GM23338 (cell line): ENCODE measurements at regions not wholly inside any gene's neighbourhood (a gene's known extent, or its start where the extent isn't known, plus 50 kb on each side); places are given as distances from the start of the nearest gene placed in this dataset.

ENCODE experiments used
- ATAC-seq: fragments of 200-7000 bp; cut with Tn5 transposase; 3 replicates; pipeline ENCODE4 v1.9.1; 2020
- DNase-seq: peaks from one replicate; pipeline ENCODE4 v3.0.0-alpha.2; 2015; ENCODE audit warnings: low spot score
- H2AFZ ChIP-seq: fragments of 200-600 bp; sonication (generic); 2 replicates; pipeline ENCODE4 v1.8.0; 2016; ENCODE audit warnings: antibody characterized with exemption, mild to moderate bottlenecking, moderate library complexity
- H3F3A ChIP-seq: fragments of 200-600 bp; sonication (generic); replicated peaks from 2 replicates; pipeline ENCODE4 v1.8.0; 2017; ENCODE audit warnings: antibody characterized with exemption, mixed run types, low read depth
- H3K27ac ChIP-seq: fragments of 200-600 bp; sonication (generic); 2 replicates; pipeline ENCODE4 v1.6.1; 2016; ENCODE audit warnings: low read depth
- H3K27me3 ChIP-seq: fragments of 200-600 bp; sonication (generic); 2 replicates; pipeline ENCODE4 v1.8.0; 2016; ENCODE audit warnings: mild to moderate bottlenecking, mixed run types, moderate library complexity; ENCODE audit not compliant: insufficient read depth
- H3K36me3 ChIP-seq: fragments of 200-600 bp; sonication (generic); 2 replicates; pipeline ENCODE4 v1.8.0; 2016; ENCODE audit warnings: mild to moderate bottlenecking; ENCODE audit not compliant: insufficient read depth
- H3K4me1 ChIP-seq: fragments of 200-600 bp; sonication (generic); 2 replicates; pipeline ENCODE4 v1.8.0; 2016; ENCODE audit warnings: mild to moderate bottlenecking, moderate library complexity; ENCODE audit not compliant: insufficient read depth
- H3K4me2 ChIP-seq: fragments of 200-600 bp; sonication (generic); 2 replicates; pipeline ENCODE4 v1.7.1; 2017; ENCODE audit warnings: mixed run types
- H3K4me3 ChIP-seq: fragments of 200-600 bp; sonication (generic); 2 replicates; pipeline ENCODE4 v1.6.1; 2016; ENCODE audit warnings: mixed run types
- H3K79me2 ChIP-seq: fragments of 200-600 bp; sonication (generic); replicated peaks from 2 replicates; pipeline ENCODE4 v1.8.0; 2017; ENCODE audit warnings: mild to moderate bottlenecking; ENCODE audit not compliant: insufficient read depth
- H3K9me2 ChIP-seq: fragments of 200-600 bp; sonication (generic); 2 replicates; pipeline ENCODE4 v1.8.0; 2017; ENCODE audit not compliant: insufficient read depth
- H4K20me1 ChIP-seq: fragments of 200-600 bp; sonication (generic); replicated peaks from 2 replicates; pipeline ENCODE4 v1.8.0; 2017; ENCODE audit warnings: mild to moderate bottlenecking; ENCODE audit not compliant: insufficient read depth
- H3K27ac Mint-ChIP-seq: 2 replicates; pipeline ENCODE4 v1.8.0; 2020; ENCODE audit warnings: inconsistent platforms, mild to moderate bottlenecking, moderate library complexity, mixed read lengths
- H3K27me3 Mint-ChIP-seq: 3 replicates; pipeline ENCODE4 v1.8.0; 2022; ENCODE audit warnings: low read depth, mild to moderate bottlenecking, moderate library complexity, mixed read lengths, inconsistent platforms; ENCODE audit not compliant: insufficient read depth, poor library complexity
- H3K36me3 Mint-ChIP-seq: 3 replicates; pipeline ENCODE4 v1.8.0; 2021; ENCODE audit warnings: low read depth, mild to moderate bottlenecking, inconsistent platforms, moderate library complexity, mixed read lengths
- H3K4me1 Mint-ChIP-seq: 3 replicates; pipeline ENCODE4 v1.8.0; 2020; ENCODE audit warnings: mild to moderate bottlenecking, inconsistent platforms, mixed read lengths
- H3K4me3 Mint-ChIP-seq: 3 replicates; pipeline ENCODE4 v1.8.0; 2021; ENCODE audit warnings: moderate library complexity, mild to moderate bottlenecking, inconsistent platforms, mixed read lengths
- H3K9me3 Mint-ChIP-seq: 3 replicates; pipeline ENCODE4 v1.8.0; 2020; ENCODE audit warnings: moderate library complexity, mild to moderate bottlenecking, inconsistent platforms, mixed read lengths
- CTCF ChIP-seq, 2 experiments: fragments of 200-600 bp in 1 of 2; sonication (generic) in 1 of 2; conservative IDR thresholded peaks; 2 replicates each; pipeline versions ENCODE4 v1.5.1 to v1.6.1; 2016 to 2017; ENCODE audit warnings: antibody characterized with exemption in 2 of 2, low read depth in 2 of 2, mild to moderate bottlenecking in 2 of 2, moderate library complexity in 1 of 2
- EZH2 ChIP-seq: fragments of 200-600 bp; sonication (generic); IDR thresholded peaks from one replicate; pipeline ENCODE4 v1.8.0; 2017; ENCODE audit warnings: antibody characterized with exemption, mild to moderate bottlenecking, low read depth; ENCODE audit not compliant: unreplicated experiment
- REST ChIP-seq: IDR thresholded peaks from one replicate; pipeline ENCODE4 v1.6.1; 2018; ENCODE audit warnings: antibody characterized with exemption; ENCODE audit not compliant: unreplicated experiment
- STAT1 ChIP-seq: IDR thresholded peaks from one replicate; pipeline ENCODE4 v1.6.1; 2016; ENCODE audit warnings: antibody characterized with exemption; ENCODE audit not compliant: unreplicated experiment
- ZNF462 ChIP-seq: fragments of 250-450 bp; sonication (Bioruptor Pico); IDR thresholded peaks from 2 replicates; pipeline ENCODE4 v1.5.0; 2020; ENCODE audit warnings: mild to moderate bottlenecking, moderate library complexity
- TF ChIP-seq, protein P1 (sequence below): IDR thresholded peaks from 2 replicates; pipeline ENCODE4 v1.6.1; 2016; ENCODE audit warnings: antibody characterized with exemption

DNA sequence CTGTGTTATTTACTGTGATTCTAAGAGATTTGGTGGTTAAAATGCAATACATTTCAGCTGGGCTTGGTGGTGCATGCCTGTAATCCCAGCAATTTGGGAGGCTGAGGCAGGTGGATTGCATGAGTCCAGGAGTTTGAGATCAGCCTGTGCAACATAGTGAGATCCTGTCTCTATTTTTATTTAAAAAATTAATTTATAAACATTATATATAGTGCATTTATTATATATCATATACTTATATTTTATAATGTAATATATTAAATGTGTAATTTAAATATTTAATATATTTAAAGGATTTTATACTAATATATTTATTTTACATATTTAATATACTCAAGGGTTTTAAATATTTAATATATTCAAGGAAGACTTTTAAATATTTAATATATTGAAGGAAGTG is 402.8 kb upstream of the PCDH15 start:
- Histone ChIP-seq H3K27ac (no peak overlapping the region), H3K36me3 (no peaks in the 10 kb centered on the region), H2AFZ (no peak overlapping the region), H3K79me2 (no peaks in the 10 kb centered on the region), H3F3A (no peaks in the 10 kb centered on the region), H3K4me1 (no peaks in the 10 kb centered on the region), H3K9me2 (peaks cover 6% of the 10 kb centered on the region; the same call in 1 of the 2 replicates), H3K4me3 (no peak overlapping the region), H3K27me3 (no peaks in the 10 kb centered on the region), H4K20me1 (no peaks in the 10 kb centered on the region), H3K4me2 (no peak overlapping the region)
- ATAC-seq (no peak), DNase-seq (no peak)
- peaks cover 11% of the 10 kb centered on the region for H3K9me3 Mint-ChIP-seq
- peaks cover 3% of the 10 kb centered on the region; the same call in 1 of the 3 replicates for H3K36me3 Mint-ChIP-seq
- peaks cover 1% of the 10 kb centered on the region; the same call in 2 of the 3 replicates for H3K4me1 Mint-ChIP-seq
- H3K27ac Mint-ChIP-seq: no peak overlapping the region
- no peaks in the 10 kb centered on the region for H3K27me3 Mint-ChIP-seq
- H3K4me3 Mint-ChIP-seq: no peak overlapping the region
- TF ChIP-seq CTCF (conservative IDR thresholded peaks at IDR 0.05; ENCODE audit: low read depth in 2 of 2): no peak

- Histone ChIP-seq H2AFZ (no peak overlapping the region), H3F3A (no peaks in the 10 kb centered on the region), H3K4me3 (no peak overlapping the region), H3K4me2 (no peak overlapping the region), H3K9me2 (peaks cover 6% of the 10 kb centered on the region; the same call in 1 of the 2 replicates), H3K79me2 (no peaks in the 10 kb centered on the region), H3K4me1 (no peaks in the 10 kb centered on the region), H3K36me3 (no peaks in the 10 kb centered on the region), H3K27me3 (no peaks in the 10 kb centered on the region), H3K27ac (no peak overlapping the region), H4K20me1 (no peaks in the 10 kb centered on the region)
- TF ChIP-seq ZNF462: no peak
- TF ChIP-seq EZH2: no peak
- TF ChIP-seq, protein P1, sequence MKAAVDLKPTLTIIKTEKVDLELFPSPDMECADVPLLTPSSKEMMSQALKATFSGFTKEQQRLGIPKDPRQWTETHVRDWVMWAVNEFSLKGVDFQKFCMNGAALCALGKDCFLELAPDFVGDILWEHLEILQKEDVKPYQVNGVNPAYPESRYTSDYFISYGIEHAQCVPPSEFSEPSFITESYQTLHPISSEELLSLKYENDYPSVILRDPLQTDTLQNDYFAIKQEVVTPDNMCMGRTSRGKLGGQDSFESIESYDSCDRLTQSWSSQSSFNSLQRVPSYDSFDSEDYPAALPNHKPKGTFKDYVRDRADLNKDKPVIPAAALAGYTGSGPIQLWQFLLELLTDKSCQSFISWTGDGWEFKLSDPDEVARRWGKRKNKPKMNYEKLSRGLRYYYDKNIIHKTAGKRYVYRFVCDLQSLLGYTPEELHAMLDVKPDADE: no peak
- TF ChIP-seq STAT1: no peak
- no peak for TF ChIP-seq REST
- no peak for TF ChIP-seq CTCF (conservative IDR thresholded peaks at IDR 0.05; ENCODE audit: low read depth in 2 of 2)
- Mint-ChIP-seq H3K27ac (no peak overlapping the region), H3K4me3 (no peak overlapping the region), H3K27me3 (no peaks in the 10 kb centered on the region), H3K36me3 (peaks cover 5% of the 10 kb centered on the region; the same call in 1 of the 3 replicates), H3K9me3 (peaks cover 14% of the 10 kb centered on the region), H3K4me1 (no peaks in the 10 kb centered on the region)
- ATAC-seq: no peak
- DNase-seq: no peak
Observed at GRCh38 chr10:55203319-55203718, 402.3 kb upstream of the PCDH15 start.
